HCT116 (cell line): ENCODE measurements at regions not wholly inside any gene's neighbourhood (a gene's known extent, or its start where the extent isn't known, plus 50 kb on each side); places are given as distances from the start of the nearest gene placed in this dataset.
"Not testable (repeated sequence)": the region's sequence is repeated elsewhere in the genome, so short reads cannot be mapped to it uniquely, and the experiment has no call there.

Experiments
- ATAC-seq: fragments of 200-7000 bp; cut with Tn5 transposase; 2 replicates; pipeline ENCODE4 v1.9.1; 2020; ENCODE audit warnings: mild to moderate bottlenecking, moderate library complexity
- BruUV-seq: library from RNA; stranded (reverse); fragments of 400-500 nt; replicated peaks from 2 replicates; lab custom pipeline; 2021; lab: Mats Ljungman, UMichigan
- CTCF ChIA-PET: fragments of 300-600 bp; sonication (Branson Sonifier 250); formaldehyde crosslinking; loops from one replicate; lab custom pipeline; 2021; ENCODE audit warnings: antibody characterized with exemption; lab: Charles Lee
- POLR2A ChIA-PET: fragments of 300-600, 350-600 bp; sonication (Branson Sonifier 250); formaldehyde crosslinking; loops from one replicate; lab custom pipeline; 2021; ENCODE audit warnings: antibody characterized with exemption; lab: Charles Lee
- RAD21 ChIA-PET, 2 experiments: fragments of 300-600 bp; sonication (Branson Sonifier 250); formaldehyde crosslinking; loops; one replicate each; lab custom pipeline; 2023; ENCODE audit warnings: low total read pairs in 2 of 2; ENCODE audit not compliant: uncharacterized antibody in 2 of 2, unreplicated experiment in 2 of 2, low non-redundant PET in 1 of 2; lab: Charles Lee
- DNase-seq: peaks from one replicate; pipeline ENCODE4 v3.0.0-alpha.2; 2010; ENCODE audit warnings: low read depth, low spot score
- H2AFZ ChIP-seq: fragments of 200-600 bp; shearing (Covaris generic), sonication (generic); 2 replicates; pipeline ENCODE4 v1.6.1; 2017; ENCODE audit warnings: low read depth, mixed run types, mixed read lengths, antibody characterized with exemption, low read length; ENCODE audit not compliant: poor library complexity, severe bottlenecking
- H3K27ac ChIP-seq: 2 replicates; pipeline ENCODE4 v1.5.1; 2012; ENCODE audit warnings: low read depth, low read length
- H3K27me3 ChIP-seq: fragments of 200-600 bp; sonication (generic); 2 replicates; pipeline ENCODE4 v1.6.1; 2016; ENCODE audit warnings: mixed run types, low read length, mixed read lengths; ENCODE audit not compliant: insufficient read depth
- H3K36me3 ChIP-seq, 2 experiments: fragments of 200-500 bp in 1 of 2; fragments of 200-600 bp in 1 of 2; sonication (Bioruptor generic) in 1 of 2; sonication (generic) in 1 of 2; 2 replicates each; pipeline versions ENCODE4 v1.5.1 to v1.6.1; 2014 to 2016; ENCODE audit warnings: low read length in 2 of 2, inconsistent platforms in 1 of 2, mixed read lengths in 1 of 2, mixed run types in 1 of 2; ENCODE audit not compliant: insufficient read depth in 2 of 2, control insufficient read depth in 1 of 2
- H3K4me1 ChIP-seq, 2 experiments: fragments of 200-600 bp in 1 of 2; sonication (generic) in 1 of 2; 2 replicates each; pipeline versions ENCODE4 v1.5.1 to v1.6.1; 2012 to 2017; ENCODE audit warnings: low read length in 2 of 2, inconsistent platforms in 1 of 2, mild to moderate bottlenecking in 1 of 2, mixed read lengths in 1 of 2, mixed run types in 1 of 2, moderate library complexity in 1 of 2; ENCODE audit not compliant: insufficient read depth in 2 of 2, control insufficient read depth in 1 of 2
- H3K4me2 ChIP-seq: fragments of 200-600 bp; sonication (generic); 2 replicates; pipeline ENCODE4 v1.6.1; 2017; ENCODE audit warnings: mixed run types, low read length, mixed read lengths
- H3K4me3 ChIP-seq, 2 experiments: fragments of 200-600 bp in 1 of 2; sonication (generic) in 1 of 2; replicated peaks in 1 of 2; 2 replicates each; pipeline ENCODE4 v1.5.1; 2011 to 2016; ENCODE audit warnings: low read length in 2 of 2, control low read depth in 1 of 2, low read depth in 1 of 2, mild to moderate bottlenecking in 1 of 2, mixed read lengths in 1 of 2, mixed run types in 1 of 2
- H3K79me2 ChIP-seq: fragments of 200-600 bp; sonication (generic); 2 replicates; pipeline ENCODE4 v1.6.1; 2017; ENCODE audit warnings: mild to moderate bottlenecking, mixed run types, low read length, moderate library complexity, mixed read lengths; ENCODE audit not compliant: insufficient read depth
- H3K9ac ChIP-seq: fragments of 200-600 bp; sonication (generic); 2 replicates; pipeline ENCODE4 v1.6.1; 2016; ENCODE audit warnings: low read length, mixed read lengths
- H3K9me2 ChIP-seq: fragments of 200-600 bp; sonication (generic), shearing (Covaris generic); 2 replicates; pipeline ENCODE4 v1.6.1; 2017; ENCODE audit warnings: mixed run types, mild to moderate bottlenecking, moderate library complexity; ENCODE audit not compliant: insufficient read depth
- H3K9me3 ChIP-seq, 2 experiments: fragments of 200-500 bp in 1 of 2; fragments of 200-600 bp in 1 of 2; sonication (Bioruptor generic) in 1 of 2; sonication (generic) in 1 of 2; 2 replicates each; pipeline ENCODE4 v1.6.1; 2014 to 2017; ENCODE audit warnings: low read length in 2 of 2, mixed read lengths in 2 of 2, inconsistent platforms in 1 of 2, low read depth in 1 of 2, mild to moderate bottlenecking in 1 of 2, mixed run types in 1 of 2, moderate library complexity in 1 of 2; ENCODE audit not compliant: control insufficient read depth in 1 of 2, insufficient read depth in 1 of 2
- H4K20me1 ChIP-seq: fragments of 200-600 bp; sonication (generic), shearing (Covaris generic); 2 replicates; pipeline ENCODE4 v1.6.1; 2017; ENCODE audit warnings: mixed run types, mild to moderate bottlenecking, moderate library complexity; ENCODE audit not compliant: insufficient read depth
- intact Hi-C: fragments of 100-400 bp; cut with micrococcal nuclease; formaldehyde crosslinking; loops from 2 replicates; pipeline ENCODE4 v1.10.0; 2022

DNA sequence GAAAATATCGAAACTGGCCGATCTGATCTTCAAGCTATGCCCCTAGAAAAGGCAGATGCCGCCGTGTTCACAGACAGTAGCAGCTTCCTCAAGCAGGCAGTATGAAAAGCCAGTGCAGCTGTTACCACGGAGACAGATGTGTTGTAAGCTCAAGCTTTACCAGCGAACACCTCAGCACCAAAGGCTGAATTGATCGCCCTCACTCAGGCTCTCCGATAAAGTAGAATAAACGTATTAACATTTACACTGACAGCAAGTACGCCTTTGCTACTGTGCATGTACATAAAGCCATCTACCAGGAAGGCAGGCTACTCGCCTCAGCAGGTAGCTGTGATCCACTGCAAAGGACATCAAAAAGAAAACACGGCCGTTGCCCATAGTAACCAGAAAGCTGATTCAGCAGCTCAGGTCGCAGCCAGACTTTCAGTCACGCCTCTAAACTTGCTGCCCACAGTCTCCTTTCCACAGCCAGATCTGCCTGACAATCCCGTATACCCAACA is 122.8 kb upstream of the DEFB108B start:
- RAD21 ChIA-PET = not testable (repeated sequence)

DNA sequence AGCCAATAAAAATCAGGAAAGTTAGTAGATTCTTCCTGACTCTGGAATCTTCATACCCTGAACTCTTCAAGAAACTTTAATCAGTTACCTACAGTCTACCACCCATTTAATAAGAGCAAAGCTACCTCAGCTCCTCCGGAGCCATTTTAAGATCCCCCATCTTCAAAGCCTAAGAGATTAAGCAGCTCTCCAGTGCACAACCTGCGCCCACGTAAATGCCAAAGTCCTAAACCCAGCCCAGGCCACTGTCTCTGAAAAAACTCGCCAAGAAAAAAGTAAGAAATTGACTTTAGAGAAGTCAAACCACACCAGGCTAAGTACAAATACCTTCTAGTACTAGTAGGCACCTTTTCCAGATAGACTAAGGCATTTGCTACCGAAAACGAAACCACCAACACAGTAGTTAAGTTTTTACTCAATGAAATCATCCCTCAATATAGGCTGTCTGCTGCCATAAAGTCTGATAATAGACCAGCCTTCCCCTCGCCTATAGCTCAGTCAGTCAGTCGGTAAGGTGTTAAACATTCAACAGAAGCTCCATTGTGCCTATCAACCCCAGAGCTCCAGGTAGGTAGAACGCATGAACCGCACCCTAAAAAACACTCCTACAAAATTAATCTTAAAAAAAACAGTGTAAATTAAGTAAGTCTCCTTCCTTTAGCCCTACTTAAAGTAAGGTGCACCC is 122.2 kb upstream of the DEFB108B start:
- BruUV-seq, H3K9me3 ChIP-seq, H3K79me2 ChIP-seq, H2AFZ ChIP-seq, H4K20me1 ChIP-seq, POLR2A ChIA-PET, H3K27me3 ChIP-seq, H3K27ac ChIP-seq, H3K9ac ChIP-seq, H3K4me3 ChIP-seq, H3K4me2 ChIP-seq, CTCF ChIA-PET, H3K4me1 ChIP-seq, RAD21 ChIA-PET, ATAC-seq, H3K36me3 ChIP-seq, DNase-seq, H3K9me2 ChIP-seq, intact Hi-C loops: not testable (repeated sequence)

More for the DNA sequence above, 122.8 kb upstream of the DEFB108B start:
- BruUV-seq, H3K36me3 ChIP-seq, H3K9me2 ChIP-seq, H4K20me1 ChIP-seq, H3K4me1 ChIP-seq, H2AFZ ChIP-seq, H3K9me3 ChIP-seq, H3K27ac ChIP-seq, CTCF ChIA-PET, H3K79me2 ChIP-seq, intact Hi-C loops, H3K4me2 ChIP-seq, DNase-seq, H3K9ac ChIP-seq, H3K27me3 ChIP-seq, H3K4me3 ChIP-seq, ATAC-seq, POLR2A ChIA-PET: not testable (repeated sequence)

DNA sequence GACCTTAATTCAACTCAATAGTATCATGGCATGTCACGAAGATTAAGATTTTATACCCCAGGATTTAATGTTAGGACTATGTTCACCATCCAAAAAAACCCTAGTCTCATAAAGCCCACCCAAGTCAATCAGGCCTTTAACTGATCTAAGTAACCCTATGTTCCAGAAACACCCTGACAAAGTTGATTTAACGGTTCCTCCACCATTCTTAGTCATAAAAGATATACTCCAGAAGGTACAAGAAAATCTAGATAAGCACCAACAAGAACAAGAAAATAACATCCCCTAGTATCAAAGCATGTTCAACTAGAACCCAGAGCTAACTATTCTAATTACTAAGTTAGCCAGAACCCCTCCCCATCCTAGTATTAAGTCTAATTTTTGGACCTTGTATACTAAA is 120.7 kb upstream of the DEFB108B start:
- POLR2A ChIA-PET, H3K79me2 ChIP-seq, H3K27ac ChIP-seq, H3K9me3 ChIP-seq, intact Hi-C loops, H3K4me2 ChIP-seq, H3K27me3 ChIP-seq, BruUV-seq, H3K4me1 ChIP-seq, H4K20me1 ChIP-seq, H3K4me3 ChIP-seq, CTCF ChIA-PET, H3K9ac ChIP-seq, ATAC-seq, H3K9me2 ChIP-seq, DNase-seq, H2AFZ ChIP-seq, H3K36me3 ChIP-seq, RAD21 ChIA-PET: not testable (repeated sequence)

DNA sequence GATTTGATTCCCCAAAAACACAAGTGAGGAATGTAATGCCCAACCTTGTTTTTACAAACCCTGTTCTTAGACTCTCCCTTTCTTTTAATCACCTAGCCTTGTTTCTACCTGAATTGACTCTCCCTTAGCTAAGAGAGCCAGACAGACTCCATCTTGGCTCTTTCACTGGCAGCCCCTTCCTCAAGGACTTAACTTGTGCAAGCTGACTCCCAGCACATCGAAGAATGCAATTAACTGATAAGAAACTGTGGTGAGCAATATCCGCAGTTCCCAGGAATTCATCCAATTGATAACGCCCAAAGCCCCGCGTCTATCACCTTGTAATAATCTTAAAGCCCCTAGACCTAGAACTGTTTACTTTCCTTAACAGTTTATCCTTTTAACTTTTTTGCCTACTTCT is 120.2 kb upstream of the DEFB108B start:
- H4K20me1 ChIP-seq, H3K36me3 ChIP-seq, H3K4me2 ChIP-seq, CTCF ChIA-PET, DNase-seq, POLR2A ChIA-PET, H3K27ac ChIP-seq, H3K4me1 ChIP-seq, H3K4me3 ChIP-seq, RAD21 ChIA-PET, H3K9ac ChIP-seq, BruUV-seq, H2AFZ ChIP-seq, H3K27me3 ChIP-seq, H3K9me3 ChIP-seq, H3K79me2 ChIP-seq, H3K9me2 ChIP-seq, ATAC-seq, intact Hi-C loops: not testable (repeated sequence)
